ENCODE measurements at regions not wholly inside any gene's neighbourhood (a gene's known extent, or its start where the extent isn't known, plus 50 kb on each side); places are given as distances from the start of the nearest gene placed in this dataset.
"Not testable (repeated sequence)": the region's sequence is repeated elsewhere in the genome, so short reads cannot be mapped to it uniquely, and the experiment has no call there.

GRCh38 chr5:30596495-30597064 lies 596.9 kb upstream of the CDH6 start:
- DNase-seq (ENCODE audit: low read depth): no peak

- no peak for DNase-seq (ENCODE audit: low read depth)
Observed at GRCh38 chr5:30594331-30594730, 599.2 kb upstream of the CDH6 start.

GRCh38 chr5:30592833-30593232 lies 600.7 kb upstream of the CDH6 start:
- DNase-seq (ENCODE audit: low read depth): no peak

GRCh38 chr5:30581198-30581935 lies 612.1 kb upstream of the CDH6 start:
- no peak for DNase-seq (ENCODE audit: low read depth)

GRCh38 chr5:30574761-30575160 lies 618.7 kb upstream of the CDH6 start:
- no peak for DNase-seq (ENCODE audit: low read depth)

- DNase-seq (ENCODE audit: low read depth): no peak
Observed at GRCh38 chr5:30572279-30572678, 621.2 kb upstream of the CDH6 start.

- no peak for DNase-seq (ENCODE audit: low read depth)
Observed at GRCh38 chr5:30561771-30562170, 631.7 kb upstream of the CDH6 start.

GRCh38 chr5:30551618-30552017 lies 641.9 kb upstream of the CDH6 start:
- no peak for DNase-seq (ENCODE audit: low read depth)

- DNase-seq (ENCODE audit: low read depth): no peak
Observed at GRCh38 chr5:30548580-30549305, 644.7 kb upstream of the CDH6 start.

- no peak for DNase-seq (ENCODE audit: low read depth)
Observed at GRCh38 chr5:30540150-30540549, 653.3 kb upstream of the CDH6 start.

- no peak for DNase-seq (ENCODE audit: low read depth)
Observed at GRCh38 chr5:30539004-30539634, 654.4 kb upstream of the CDH6 start.

GRCh38 chr5:30525353-30525752 lies 668.1 kb upstream of the CDH6 start:
- DNase-seq (ENCODE audit: low read depth): no peak

GRCh38 chr5:30524428-30524827 lies 669.1 kb upstream of the CDH6 start:
- no peak for DNase-seq (ENCODE audit: low read depth)

- DNase-seq (ENCODE audit: low read depth): no peak
Observed at GRCh38 chr5:30523061-30523460, 670.4 kb upstream of the CDH6 start.

GRCh38 chr5:30505014-30505886 lies 688.2 kb upstream of the CDH6 start:
- DNase-seq (ENCODE audit: low read depth): no peak

- no peak for DNase-seq (ENCODE audit: low read depth)
Observed at GRCh38 chr5:30502277-30502676, 691.2 kb upstream of the CDH6 start.

GRCh38 chr5:30501065-30501464 lies 692.4 kb upstream of the CDH6 start:
- DNase-seq (ENCODE audit: low read depth): no peak

- no peak for DNase-seq (ENCODE audit: low read depth)
Observed at GRCh38 chr5:30500513-30500912, 693.0 kb upstream of the CDH6 start.

GRCh38 chr5:30499402-30499801 lies 694.1 kb upstream of the CDH6 start:
- no peak for DNase-seq (ENCODE audit: low read depth)

GRCh38 chr5:30498972-30499371 lies 694.5 kb upstream of the CDH6 start:
- no peak for DNase-seq (ENCODE audit: low read depth)

GRCh38 chr5:30498509-30498908 lies 695.0 kb upstream of the CDH6 start:
- DNase-seq (ENCODE audit: low read depth): not testable (repeated sequence)

GRCh38 chr5:30494113-30494512 lies 699.4 kb upstream of the CDH6 start:
- DNase-seq (ENCODE audit: low read depth): not testable (repeated sequence)

Data from EH (cell line).